ENCODE measurements at regions not wholly inside any gene's neighbourhood (a gene's known extent, or its start where the extent isn't known, plus 50 kb on each side); places are given as distances from the start of the nearest gene placed in this dataset.
"Not testable (repeated sequence)": the region's sequence is repeated elsewhere in the genome, so short reads cannot be mapped to it uniquely, and the experiment has no call there.

DNA sequence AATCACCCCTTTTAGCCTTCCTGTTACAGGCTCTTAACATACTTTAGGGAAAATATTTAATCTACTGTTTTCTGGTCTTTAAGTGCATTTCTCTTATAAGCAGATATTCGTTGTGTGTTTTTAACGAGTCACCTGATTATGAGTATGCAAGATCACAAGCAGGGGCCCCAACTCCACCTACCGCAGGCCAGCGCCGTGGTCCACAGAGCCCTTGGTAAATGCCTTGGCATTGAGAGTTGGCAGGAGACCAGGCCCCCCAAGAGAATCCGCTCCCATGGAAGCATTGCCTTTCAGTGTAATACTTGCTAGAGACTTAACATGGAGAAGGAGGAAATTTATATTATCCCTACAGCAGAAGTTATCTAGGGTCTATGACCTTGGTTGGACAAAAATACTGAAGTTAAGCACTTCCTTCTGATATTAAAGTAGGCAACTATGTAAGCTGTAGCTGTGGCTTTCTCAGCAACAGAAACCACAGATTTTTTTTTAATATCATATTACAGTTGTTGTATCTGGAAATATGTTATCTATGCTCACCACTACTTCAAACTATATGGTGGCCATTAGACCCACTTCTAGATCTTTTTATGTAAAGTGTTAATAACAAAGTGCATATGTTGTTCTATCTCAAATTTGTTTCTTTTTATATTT is 241.8 kb upstream of the MGAT5 start:
- no peak for DNase-seq (ENCODE audit: low read depth in 2 of 2, low spot score in 1 of 2)

DNA sequence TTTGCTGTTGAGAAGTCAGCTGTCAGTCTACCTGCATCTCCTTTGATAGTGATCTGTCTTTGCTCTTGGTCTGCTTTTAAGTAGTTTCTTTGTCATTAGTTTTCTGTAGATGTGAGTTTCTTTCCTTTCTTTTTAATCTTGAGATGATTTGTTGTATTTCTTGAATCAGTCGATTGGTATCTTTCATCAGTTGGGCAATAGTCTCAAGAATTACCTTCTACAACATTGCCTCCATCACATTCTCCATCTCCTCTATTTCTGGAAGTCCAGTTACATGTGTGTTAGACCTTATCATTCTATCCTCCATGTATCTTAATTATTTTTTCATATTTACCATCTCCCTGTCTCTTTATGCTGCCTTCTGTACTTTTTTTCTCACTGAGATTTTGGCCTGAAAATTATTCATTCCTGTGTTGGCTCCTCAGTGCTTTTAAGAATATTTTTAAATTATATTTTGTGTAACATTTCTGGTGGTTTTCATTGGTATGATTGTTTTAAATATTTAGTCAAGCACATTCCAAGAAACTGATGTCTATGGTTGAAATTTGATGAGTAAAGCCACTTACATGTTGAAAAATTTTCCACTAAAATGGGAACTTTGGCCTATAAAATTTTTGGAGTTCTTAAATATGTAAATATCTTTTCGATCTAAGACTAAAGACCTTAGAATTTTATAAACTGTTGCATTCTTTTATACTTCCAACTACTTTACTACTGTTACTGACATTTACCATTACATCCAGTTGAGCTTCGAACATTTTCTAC is 239.5 kb upstream of the MGAT5 start:
- no peak for DNase-seq (ENCODE audit: low read depth in 2 of 2, low spot score in 1 of 2)

DNA sequence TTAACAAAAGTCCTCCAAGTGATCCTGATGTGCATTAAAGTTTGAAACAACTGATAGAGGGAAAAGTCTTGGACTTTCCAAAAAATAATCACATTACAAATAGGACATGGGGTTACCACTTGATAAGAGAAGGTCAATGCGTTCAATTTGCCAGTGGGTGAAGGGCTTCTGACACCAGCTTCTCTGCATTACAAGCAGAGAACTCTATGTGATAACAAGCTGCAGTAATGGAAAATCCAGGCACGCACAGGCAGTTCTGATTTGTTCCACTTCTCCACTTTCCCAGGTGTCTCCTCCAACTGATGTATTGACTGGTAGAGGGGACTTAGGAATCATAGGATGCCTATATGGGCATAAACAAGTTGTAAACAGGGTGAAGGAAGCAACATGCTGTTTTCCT is 234.0 kb upstream of the MGAT5 start:
- no peak for DNase-seq (ENCODE audit: low read depth in 2 of 2, low spot score in 1 of 2)

DNA sequence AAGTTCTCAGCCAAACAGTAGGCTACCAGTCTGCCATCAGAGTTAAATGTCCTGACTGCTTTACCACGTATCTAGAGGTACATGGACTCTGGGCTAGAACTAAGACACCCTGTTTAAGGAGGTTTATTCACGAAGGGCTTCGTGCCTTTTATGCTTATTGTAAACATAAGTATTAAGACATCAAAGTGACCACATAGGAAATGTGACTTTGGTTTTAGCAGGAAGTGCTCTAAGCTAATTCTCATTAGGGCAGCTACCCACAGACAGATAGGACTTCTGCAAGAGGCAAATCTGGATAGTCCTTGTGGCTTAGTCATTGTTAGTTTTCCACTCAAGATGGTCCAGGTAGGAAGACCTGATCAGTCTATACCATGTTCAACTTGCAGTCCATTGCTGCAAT is 233.3 kb upstream of the MGAT5 start:
- DNase-seq (ENCODE audit: low read depth in 2 of 2, low spot score in 1 of 2) = no peak

DNA sequence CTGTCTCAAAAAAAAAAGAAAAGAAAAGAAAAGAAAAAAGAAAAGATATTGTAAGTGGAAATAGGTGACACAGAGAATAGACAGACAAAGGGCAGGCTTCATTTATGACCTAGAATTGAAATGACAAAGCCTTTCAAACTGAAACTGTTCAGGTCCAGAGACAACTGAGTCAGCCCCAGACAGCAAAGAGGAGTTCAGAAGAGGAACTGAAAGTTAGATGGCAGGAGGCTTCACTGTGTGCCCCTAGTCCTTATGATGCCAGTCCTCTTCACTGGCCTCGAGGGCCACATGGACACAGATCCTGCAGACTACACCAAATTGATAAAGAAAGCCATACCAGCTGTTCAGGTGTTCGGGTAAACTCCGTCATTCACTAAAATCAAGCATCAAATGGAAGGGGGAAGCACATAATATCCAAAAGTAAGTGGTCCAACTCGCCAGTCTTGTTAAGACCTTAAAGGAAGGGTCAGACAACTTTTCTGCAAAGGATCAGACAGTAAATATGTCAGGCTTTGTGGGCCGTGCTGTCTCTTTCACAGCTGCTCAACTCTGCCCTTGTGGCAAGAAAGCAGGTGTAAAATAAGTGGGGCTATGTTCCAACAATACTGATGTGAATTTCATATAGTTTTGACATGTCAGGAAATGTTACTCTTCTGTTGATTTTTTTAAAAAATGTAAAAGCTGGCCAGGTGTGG is 231.9 kb upstream of the MGAT5 start:
- no peak for DNase-seq (ENCODE audit: low read depth in 2 of 2, low spot score in 1 of 2)

DNA sequence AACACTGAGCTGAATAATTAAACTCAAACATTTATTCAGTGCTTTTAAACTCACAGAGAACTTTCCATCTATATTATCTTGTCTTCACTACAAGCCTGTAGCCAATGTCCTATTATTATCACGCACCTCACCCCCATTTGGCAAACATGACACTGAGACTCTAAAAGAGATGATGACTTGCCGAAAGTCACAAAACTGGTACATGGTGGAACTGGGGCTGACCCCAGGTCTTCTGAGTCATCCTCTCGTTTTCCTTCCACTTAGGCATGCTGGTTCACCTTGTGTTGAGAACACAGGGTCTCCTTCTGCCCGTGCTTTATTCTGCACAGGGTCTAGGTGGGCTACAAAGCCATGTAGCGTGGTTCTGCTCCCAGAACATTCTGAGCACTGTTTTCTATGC is 230.0 kb upstream of the MGAT5 start:
- DNase-seq (ENCODE audit: low read depth in 2 of 2, low spot score in 1 of 2) = no peak

DNA sequence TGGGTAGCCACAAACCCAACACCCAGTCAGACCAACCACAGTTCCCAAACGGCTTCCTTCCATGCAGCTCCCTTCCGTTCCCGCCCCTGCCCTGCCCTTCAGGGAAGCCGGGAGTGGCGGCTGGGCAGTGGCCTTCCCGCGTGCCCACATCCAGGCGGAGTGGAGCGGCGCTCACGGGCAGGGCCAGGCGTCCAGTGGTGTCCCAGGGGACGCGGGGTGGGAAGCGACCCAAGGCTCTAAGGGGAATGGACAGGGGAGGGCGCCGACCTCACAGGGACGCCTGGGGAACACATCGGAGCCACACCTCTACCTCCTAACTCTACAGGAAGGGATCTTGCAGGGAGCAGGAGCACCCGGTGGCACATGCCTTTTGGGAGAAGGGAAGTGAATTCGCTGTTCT is 225.9 kb upstream of the MGAT5 start:
- no peak for DNase-seq (ENCODE audit: low read depth in 2 of 2, low spot score in 1 of 2)

DNA sequence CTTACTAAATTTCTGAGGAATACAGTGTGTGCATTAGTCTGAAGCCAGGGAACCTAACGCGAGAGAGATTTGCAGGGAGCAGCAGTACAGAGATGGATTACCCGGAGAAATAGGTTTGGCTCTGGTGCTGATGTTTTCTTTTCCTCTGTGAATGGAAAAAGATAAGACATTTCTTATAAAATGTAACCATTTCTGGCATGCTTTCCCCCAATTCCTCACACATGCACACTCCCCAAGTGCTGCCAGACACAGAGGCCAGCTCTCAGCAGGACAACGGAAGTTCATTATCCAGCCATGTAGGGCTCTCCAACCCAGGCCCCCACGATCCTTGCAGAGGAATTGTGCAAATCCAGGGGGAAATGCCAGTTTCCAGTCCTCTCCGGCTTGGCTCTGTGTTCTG is 224.5 kb upstream of the MGAT5 start:
- DNase-seq (ENCODE audit: low read depth in 2 of 2, low spot score in 1 of 2) = no peak

DNA sequence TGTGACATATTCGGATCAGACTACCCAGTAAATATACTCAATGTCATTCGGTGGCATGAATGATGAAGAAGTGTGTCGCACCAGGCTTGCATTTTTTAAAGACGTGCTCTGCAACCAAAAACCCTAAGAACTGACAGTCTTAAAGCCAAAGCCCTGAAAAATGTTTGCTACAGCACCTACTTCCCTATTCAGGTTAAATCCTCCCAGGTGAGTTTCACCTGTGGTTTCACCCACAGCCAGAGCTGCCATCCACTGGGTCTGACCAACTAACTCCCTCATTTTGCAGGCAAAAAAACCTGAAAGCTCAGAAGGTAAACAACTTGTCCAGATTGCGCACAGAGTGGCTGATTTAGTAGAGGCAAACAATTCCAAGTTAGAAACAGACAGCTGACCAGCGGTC is 222.3 kb upstream of the MGAT5 start:
- no peak for DNase-seq (ENCODE audit: low read depth in 2 of 2, low spot score in 1 of 2)

DNA sequence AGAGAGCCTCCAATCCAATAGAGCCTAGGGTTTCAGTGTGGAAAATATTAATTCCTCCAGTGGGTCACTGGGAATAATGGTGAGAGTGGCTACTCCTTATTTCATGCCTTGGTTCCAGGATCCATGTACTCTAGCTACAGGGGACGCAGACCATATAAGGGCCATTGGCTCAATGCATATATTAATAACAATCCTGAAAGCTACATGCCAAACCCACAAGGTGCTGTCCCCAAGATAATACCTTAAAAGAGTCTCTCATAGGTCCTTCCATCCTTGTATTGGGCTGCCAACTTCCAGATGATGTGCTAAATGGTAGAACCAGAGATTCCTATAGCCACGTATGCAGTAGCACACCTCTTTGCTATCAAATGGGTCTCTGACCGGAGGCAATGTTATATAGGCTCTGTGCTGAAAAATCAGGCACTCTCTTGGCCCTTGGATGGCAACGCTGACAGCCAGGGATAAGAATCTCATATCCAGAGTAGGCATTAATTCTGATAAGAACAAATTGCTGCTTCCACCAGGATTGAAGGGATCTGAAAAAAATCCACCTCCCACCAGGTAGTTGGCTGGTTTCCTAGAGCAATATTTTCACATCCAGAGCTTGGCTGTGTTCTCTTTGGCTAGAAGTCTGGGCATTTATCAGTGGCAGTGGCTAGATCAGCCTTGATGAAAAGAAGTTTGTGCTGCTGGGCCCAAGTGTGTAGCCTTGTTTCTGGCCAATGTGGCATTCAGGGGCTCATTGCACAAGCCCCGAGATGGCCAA is 218.1 kb upstream of the MGAT5 start:
- no peak for DNase-seq (ENCODE audit: low read depth in 2 of 2, low spot score in 1 of 2)

DNA sequence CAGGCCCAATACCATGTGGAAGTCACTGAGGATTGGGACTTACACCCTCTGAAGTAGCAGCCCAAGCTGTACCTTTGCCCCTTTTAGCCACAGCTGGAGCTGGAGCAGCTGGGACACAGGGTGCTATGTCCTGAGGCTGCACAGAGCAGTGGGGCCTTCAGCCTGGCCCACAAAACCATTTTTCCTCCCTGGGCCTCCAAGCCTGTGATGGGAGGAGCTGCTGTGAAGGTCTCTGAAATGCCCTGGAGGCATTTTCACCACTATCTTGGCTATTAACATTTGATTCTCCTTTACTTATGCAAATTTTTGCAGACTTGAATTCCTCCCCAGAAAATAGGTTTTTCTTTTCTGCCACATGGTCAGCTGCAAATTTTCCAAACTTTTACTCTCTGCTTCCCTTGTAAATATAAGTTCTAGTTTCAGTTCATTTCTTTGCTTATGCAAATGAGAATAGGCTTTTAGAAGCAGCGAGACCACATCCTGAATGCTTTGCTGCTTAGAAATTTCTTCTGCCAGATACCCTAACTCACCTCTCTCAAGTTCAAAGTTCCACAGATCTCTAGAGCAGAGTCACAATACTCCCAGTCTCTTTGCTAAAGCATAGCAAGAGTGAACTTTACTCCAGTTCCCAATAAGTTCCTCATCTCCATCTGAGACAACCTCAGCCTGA is 213.8 kb upstream of the MGAT5 start:
- no peak for DNase-seq (ENCODE audit: low read depth in 2 of 2, low spot score in 1 of 2)

DNA sequence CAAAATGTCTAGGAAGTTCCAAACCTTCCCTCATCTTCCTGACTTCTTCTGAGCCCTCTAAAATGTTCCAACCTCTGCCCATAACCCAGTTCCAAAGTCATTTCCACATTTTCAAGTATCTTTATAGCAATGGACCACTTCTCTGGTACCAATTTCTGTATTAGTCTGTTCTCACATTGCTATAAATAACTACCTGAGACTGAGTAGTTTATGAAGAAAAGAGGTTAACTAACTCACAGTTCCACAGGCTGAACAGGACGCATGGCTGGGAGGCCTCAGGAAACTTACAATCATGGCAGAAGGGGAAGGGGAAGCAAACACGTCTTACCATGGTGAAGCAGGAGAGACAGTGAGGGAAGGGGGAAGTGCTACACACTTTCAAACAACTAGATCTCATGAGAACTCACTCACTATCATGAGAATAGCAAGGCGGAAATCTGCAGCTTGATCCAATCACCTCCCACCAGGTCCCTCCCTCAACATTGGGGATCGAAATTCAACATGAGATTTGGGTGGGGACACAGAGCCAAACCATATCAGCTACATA is 213.2 kb upstream of the MGAT5 start:
- not testable (repeated sequence) for DNase-seq (ENCODE audit: low read depth in 2 of 2, low spot score in 1 of 2)

DNA sequence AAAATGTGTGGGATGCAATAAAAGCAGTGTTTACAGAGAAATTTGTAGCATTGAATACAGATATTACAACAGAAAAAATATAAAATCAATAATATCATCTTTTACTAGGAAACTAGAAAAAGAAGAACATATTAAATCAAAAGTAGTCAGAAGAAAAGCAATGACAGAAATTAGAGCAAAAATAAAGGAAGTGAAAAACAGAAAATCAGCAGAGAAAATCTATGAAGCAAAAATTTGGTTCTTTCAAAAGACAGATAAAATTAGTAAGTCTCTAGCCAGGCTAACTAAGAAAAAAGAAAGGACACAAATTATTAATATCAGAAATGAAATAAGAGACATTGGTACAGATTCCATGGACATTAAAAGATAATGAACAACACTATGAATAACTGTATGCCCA is 212.0 kb upstream of the MGAT5 start:
- no peak for DNase-seq (ENCODE audit: low read depth in 2 of 2, low spot score in 1 of 2)

DNA sequence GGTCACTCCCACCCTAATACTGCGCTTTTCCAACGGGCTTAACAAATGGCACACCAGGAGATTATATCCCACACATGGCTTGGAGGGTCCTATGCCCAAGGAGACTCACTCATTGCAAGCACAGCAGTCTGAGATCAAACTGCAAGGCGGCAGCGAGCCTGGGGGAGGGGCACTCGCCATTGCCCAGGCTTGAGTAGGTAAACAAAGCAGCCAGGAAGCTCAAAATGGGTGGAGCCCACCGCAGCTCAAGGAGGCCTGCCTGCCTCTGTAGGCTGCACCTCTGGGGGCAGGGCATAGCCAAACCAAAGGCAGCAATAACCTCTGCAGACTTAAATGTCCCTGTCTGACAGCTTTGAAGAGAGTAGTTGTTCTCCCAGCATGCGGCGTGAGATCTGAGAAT is 210.8 kb upstream of the MGAT5 start:
- not testable (repeated sequence) for DNase-seq (ENCODE audit: low read depth in 2 of 2, low spot score in 1 of 2)

DNA sequence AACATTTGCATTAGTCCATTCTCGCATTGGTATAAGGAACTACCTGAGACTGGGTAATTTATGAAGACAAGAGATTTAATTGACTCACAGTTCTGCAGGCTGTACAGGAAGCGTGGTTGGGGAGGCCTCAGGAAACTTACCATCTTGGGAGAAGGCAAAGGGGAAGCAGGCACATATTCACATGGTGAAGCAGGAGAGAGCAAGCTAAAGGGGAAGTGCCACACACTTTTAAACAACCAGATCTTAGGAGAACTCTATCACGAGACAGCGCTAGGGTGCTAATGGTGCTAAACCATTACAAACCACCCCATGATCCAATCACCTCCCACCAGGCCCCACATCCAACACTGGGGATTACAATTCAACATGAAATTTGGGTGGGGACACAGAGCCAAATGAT is 201.7 kb upstream of the MGAT5 start:
- DNase-seq (ENCODE audit: low read depth in 2 of 2, low spot score in 1 of 2) = no peak

DNA sequence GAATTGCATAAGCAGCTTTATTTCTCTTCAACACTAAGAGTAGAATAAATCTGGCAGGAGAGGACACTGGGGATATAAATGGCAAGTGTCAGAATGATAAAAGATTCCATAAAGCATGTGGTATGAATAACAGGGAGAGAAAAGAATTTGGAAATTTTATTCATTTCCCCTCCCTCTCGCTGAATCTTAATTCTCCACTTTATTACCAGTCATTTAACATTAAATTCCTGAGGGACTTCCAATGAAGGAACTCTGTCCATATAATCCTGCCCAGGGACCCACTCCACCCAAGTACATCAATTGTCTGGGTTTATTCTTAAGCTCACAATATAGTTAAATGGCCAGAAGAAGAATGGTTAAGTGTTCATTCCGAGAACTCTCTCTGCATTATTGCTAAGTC is 197.7 kb upstream of the MGAT5 start:
- no peak for DNase-seq (ENCODE audit: low read depth in 2 of 2, low spot score in 1 of 2)

DNA sequence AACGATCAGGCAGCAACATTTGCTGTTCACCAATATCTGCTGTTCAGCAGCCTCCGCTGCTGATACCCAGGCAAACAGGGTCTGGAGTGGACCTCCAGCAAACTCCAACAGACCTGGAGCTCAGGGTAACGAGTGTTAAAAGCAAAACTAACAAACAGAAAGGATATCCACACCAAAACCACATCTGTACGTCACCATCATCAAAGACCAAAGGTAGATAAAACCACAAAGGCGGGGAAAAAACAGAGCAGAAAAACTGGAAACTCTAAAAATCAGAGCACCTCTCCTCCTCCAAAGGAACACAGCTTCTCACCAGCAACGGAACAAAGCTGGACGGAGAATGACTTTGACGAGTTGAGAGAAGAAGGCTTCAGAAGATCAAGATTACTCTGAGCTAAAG is 192.8 kb upstream of the MGAT5 start:
- not testable (repeated sequence) for DNase-seq (ENCODE audit: low read depth in 2 of 2, low spot score in 1 of 2)

DNA sequence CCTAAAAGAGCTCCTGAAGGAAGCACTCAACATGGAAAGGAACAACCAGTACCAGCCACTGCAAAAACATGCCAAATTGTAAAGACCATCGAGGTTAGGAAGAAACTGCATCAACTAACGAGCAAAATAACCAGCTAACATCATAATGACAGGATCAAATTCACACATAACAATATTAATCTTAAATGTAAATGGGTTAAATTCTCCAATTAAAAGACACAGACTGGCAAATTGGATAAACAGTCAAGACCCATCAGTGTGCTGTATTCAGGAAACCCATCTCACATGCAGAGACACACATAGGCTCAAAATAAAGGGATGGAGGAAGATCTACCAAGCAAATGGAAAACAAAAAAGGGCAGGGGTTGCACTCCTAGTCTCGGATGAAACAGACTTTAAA is 191.6 kb upstream of the MGAT5 start:
- not testable (repeated sequence) for DNase-seq (ENCODE audit: low read depth in 2 of 2, low spot score in 1 of 2)

DNA sequence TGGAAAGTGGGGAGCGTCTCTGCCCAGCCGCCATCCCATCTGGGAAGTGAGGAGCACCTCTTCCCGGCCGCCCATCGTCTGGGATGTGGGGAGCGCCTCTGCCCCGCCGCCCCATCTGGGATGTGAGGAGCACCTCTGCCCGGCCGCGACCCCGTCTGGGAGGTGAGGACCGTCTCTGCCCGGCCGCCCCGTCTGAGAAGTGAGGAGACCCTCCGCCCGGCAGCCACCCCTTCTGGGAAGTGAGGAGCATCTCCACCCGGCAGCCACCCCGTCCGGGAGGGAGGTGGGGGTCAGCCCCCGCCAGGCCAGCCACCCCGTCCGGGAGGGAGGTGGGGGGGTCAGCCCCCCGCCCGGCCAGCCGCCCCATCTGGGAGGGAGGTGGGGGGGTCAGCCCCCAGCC is 190.0 kb upstream of the MGAT5 start:
- not testable (repeated sequence) for DNase-seq (ENCODE audit: low read depth in 2 of 2, low spot score in 1 of 2)

DNA sequence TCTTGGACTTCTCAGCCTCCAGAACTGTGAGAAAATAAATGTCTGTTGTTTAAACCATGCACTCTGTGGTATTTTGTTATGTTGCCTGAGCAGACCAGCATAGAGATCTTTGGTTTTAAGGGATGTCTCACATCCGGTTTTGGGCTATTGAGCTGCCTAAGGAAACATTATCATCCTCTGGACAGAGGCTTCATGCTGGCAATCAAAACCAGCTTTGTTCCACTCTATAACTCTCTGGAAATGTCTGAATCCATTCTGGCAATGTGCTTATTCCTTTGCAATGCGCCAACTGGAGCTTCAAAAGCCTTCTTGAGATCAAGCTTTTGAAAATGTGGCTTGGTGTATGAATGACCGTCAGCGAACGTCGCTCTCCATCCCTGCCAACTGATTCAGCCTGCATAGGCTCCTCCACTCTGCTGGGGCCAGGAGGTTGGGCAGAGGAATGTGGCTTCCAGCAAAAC is 183.6 kb upstream of the MGAT5 start:
- no peak for DNase-seq (ENCODE audit: low read depth in 2 of 2, low spot score in 1 of 2)

DNA sequence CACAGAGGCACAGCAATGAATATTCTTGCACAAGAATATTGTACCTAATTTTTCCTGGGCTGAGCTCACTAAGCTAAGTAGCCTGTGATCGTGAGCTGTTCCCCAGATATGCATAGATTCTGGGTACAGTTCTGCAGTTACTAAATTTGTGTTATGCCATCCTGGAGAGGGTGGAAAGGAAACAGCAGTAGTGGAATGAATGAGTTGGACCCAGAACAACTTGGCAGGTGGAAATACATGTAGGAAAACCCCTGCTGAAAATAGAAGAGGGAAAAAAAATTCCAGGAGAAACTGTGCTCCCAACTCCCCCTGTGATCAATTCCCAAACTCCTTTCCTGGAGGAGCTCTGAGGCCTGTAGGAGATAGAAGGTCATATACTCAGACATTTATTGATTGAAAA is 181.5 kb upstream of the MGAT5 start:
- DNase-seq (ENCODE audit: low read depth in 2 of 2, low spot score in 1 of 2) = no peak

Measured in stimulated activated CD8-positive, alpha-beta memory T cell treated with anti-CD3 and anti-CD28 coated beads, Interleukin-4, amount 100 ng/mL, for 1 hour (primary cell).